IPS-NIHi7 (cell line): ENCODE measurements at regions not wholly inside any gene's neighbourhood (a gene's known extent, or its start where the extent isn't known, plus 50 kb on each side); places are given as distances from the start of the nearest gene placed in this dataset.

ENCODE experiments used
- DNase-seq: peaks from one replicate; pipeline ENCODE4 v3.0.0; 2012; ENCODE audit warnings: mixed read lengths; ENCODE audit errors: extremely low spot score

DNA sequence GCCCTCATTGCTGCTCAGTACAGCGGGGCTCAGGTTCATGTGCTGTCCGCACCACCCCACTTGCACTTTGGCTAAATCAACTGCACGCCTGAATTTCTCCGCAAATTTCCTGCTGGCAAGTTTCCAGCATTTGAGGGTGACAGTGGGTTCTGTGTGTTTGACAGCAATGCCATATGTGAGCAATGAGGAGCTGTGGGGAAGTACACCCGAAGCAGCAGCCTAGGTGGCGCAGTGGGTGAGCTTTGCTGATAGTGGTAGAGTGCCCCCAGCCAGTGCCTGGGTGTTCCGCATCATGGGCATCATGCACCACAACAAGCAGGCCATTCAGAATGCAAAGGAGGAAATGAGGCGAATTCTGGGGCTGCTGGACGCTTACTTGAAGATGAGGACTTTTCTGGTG is 103.9 kb upstream of the POT1 start:
- DNase-seq: peak; percentile 20

DNA sequence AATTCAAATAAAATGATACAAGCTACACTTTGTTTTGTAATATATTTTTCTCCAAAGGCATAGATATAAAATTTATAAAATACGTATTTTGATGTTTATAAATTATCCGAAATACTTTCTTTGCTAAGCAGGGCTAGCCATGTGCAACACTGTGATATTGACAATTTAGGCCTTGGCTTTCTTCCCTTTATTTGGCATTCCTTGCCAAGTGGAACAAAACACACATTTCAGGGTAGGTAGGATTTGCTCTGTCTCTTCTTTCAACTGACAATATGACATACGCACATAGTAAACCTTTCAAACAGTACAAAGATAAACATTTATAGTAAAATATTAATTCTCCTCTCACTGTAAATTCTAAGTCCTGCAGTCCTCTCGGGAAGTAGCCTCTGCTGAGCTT is 103.3 kb upstream of the POT1 start:
- DNase-seq: no peak

DNA sequence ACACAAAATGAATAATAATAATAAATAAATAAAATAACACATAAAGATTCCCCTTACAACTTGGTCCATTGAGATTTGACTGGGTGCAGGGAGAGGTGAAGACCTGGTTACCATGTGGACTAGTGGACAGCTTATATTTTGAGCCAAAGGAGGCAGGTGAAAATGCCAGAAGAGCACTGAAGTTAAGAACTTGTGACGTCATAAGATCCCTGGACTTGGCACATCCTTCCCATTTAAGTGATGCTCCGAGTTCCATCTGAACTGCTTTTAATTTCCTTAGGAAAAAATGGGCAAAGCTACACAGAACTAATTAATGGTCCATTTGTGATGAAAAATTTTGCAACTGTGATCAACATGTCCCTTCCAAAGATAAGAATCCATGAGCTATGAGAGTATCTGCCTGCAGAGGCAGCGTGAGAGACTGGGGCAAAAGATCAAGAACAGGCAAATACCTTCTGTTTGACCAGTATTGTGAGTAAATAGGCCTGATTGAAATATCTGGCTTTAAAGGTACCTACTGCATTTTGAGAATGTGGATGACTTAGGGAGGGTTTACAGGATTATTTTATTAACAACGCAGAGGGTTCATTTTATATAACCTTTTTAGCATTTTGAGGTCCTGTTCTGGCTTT is 101.2 kb upstream of the POT1 start:
- no peak for DNase-seq

DNA sequence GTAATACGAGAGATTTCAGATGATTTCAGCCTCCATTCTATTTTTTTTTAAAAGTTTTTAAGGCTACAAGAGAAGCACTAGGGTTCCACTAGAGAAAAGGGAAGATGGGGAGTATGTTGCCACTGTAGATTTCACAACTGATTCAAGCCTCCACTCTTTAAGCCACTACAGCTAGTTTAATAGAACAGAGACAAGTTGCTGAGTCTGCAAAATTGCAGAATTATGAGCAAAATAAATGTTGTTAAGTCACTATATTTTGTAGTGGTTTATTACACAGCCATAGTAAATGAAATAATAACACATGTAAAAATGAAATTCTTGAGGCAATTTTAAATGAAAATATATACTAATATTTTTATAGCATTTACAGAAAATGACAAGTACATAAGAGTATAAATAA is 96.0 kb upstream of the POT1 start:
- DNase-seq: no peak

DNA sequence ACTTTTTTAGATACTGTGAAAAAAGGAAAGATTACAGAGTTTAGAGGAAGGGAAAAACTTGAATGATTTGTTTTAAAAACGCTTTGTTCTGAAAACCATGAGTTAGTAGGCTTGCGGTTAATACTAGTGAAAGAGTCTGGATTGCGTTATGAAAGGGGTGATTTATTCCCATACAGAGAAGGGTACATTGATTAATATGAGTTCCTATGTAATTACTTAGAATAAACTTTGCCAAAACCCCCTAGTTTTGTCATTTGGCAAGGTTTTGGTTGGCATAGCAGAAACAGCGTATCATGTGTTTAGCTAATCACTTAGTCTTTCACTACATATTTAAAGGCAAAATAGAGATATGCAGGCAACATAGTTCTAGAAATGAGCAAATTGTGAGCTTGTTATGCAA is 91.2 kb upstream of the POT1 start:
- no peak for DNase-seq

DNA sequence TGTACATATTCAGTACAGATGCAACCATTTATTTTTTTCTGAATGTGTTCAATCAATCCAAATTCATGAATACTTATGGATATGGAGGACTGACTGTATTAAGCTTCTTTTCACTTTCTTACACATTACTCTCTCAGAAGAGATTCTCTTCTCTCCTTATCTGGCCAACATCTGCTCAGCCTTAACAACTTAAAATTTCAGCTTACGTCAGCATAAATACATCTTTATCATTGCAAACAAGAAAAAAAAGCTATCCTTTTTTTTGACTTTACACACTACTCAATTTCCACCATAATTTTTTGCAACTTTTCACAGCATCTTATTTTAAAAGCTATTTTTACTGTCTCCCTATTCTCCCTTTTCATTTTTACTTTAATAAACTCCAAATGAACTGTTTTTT is 80.9 kb upstream of the POT1 start:
- no peak for DNase-seq

DNA sequence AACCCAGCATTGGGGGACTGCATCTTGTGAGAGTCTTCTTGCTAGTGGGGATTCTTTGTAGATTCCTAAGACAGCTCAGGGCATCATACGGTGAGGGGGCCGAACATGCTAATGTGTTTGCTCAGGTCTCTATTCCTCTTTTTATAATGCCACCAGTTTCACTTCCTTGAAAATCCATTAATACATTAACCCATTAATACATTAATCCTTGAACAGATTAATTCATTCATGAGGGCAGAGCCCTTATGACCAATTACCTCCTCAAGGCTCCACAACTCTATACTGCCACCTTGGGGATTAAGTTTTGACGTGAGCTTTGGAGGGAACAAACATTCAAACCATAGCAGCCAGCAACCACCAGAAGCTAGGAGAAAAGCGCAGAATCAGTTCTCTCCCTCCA is 67.2 kb upstream of the POT1 start:
- DNase-seq: no peak

DNA sequence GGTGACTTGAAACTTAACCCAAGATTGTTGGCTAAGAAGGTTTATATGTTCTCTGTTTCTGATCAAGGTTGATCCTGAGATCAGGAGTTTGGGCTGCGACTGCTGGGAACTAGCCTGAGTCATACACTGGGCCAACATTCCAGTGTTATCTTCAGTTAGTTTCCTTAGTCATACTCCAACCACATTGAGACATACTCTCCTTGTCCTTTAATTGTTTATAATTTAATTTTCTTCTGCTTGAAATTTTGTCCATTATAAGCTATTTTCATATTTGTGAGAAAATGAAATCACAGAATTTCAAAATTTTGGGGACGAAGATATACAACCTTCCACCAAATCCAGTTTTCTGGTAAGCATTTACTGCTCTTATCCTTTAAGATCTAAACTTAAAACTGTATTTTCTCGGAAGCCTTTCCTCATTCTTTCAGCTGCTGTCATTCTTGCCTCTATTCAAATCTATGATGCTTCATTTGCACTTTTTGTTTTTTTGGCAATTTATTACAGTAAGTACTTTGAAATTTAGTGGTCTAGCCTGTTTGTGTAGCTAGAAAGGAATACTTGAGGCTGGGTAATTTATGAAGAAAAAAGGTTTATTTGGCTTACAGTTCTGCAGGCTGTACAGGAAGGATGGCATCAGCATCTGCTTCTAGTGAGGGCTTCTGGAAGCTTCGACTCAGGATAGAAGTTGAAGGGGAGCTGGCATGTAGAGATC is 63.4 kb upstream of the POT1 start:
- DNase-seq: peak; percentile 15

DNA sequence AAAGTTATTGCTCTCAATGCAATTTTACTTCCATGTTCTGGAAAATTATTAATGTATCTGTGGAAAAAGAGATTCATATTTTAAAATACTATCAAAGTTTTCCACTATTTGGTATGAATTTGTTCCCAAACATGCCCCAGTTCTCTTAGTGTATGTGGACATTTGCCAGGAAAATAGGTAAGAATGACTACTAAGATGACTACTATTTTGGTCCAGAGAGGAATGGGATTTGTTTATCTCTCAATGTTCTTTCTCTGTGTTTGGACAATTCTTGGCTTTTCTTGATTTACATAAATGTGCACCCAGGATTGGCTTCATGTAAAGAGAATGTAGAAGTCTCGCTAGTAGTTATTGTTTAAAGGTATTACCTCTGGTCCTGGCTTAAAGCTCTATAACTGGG is 60.3 kb upstream of the POT1 start:
- no peak for DNase-seq
